HepG2 (cell line): ENCODE measurements at regions not wholly inside any gene's neighbourhood (a gene's known extent, or its start where the extent isn't known, plus 50 kb on each side); places are given as distances from the start of the nearest gene placed in this dataset.

ENCODE experiments used
- ATAC-seq: fragments of 200-7000 bp; cut with Tn5 transposase; 3 replicates; pipeline ENCODE4 v1.9.1; 2020; ENCODE audit warnings: mild to moderate bottlenecking, moderate library complexity
- BruUV-seq: library from RNA; stranded (reverse); fragments of 400-500 nt; replicated peaks from 2 replicates; lab custom pipeline; 2021; lab: Mats Ljungman, UMichigan
- CTCF ChIA-PET: fragments of 300-600 bp; formaldehyde crosslinking; extraction: SDS; loops from one replicate; lab custom pipeline; 2021; ENCODE audit warnings: low total read pairs, inconsistent platforms, low intra/inter-chr PET ratio; lab: Yijun Ruan, JAX
- POLR2A ChIA-PET: fragments of 350-600 bp; sonication (Branson Sonifier 250); formaldehyde crosslinking; loops from one replicate; lab custom pipeline; 2020; ENCODE audit warnings: antibody characterized with exemption, inconsistent platforms; lab: Yijun Ruan, JAX
- DNase-seq: peaks from one replicate; pipeline ENCODE4 v3.0.0-alpha.2; 2015; ENCODE audit warnings: low spot score
- FAIRE-seq: peaks from 3 replicates; lab custom pipeline; 2011; peaks lifted over from hg19 to GRCh38; lab: Jason Lieb, UNC
- H2AFZ ChIP-seq: one replicate; pipeline ENCODE4 v1.6.1; 2011; ENCODE audit warnings: low read length, inconsistent platforms
- H3K27ac ChIP-seq: fragments of 300-600 bp; 3 replicates; pipeline ENCODE4 v1.8.0; 2011; ENCODE audit warnings: mixed run types, mild to moderate bottlenecking, mixed read lengths, low read length, inconsistent platforms; ENCODE audit not compliant: insufficient read depth; ENCODE audit errors: extremely low read length
- H3K27me3 ChIP-seq, 2 experiments: fragments of 200-600 bp in 1 of 2; 2 replicates in 1 of 2; 3 replicates in 1 of 2; pipeline versions ENCODE4 v1.6.0 to v1.8.0; 2011; ENCODE audit warnings: low read length in 2 of 2, mild to moderate bottlenecking in 2 of 2, moderate library complexity in 2 of 2, inconsistent platforms in 1 of 2; ENCODE audit not compliant: insufficient read depth in 2 of 2, control insufficient read depth in 1 of 2
- H3K36me3 ChIP-seq, 2 experiments: fragments of 200-600 bp in 1 of 2; replicated peaks in 1 of 2; 2 replicates in 1 of 2; 3 replicates in 1 of 2; pipeline versions ENCODE4 v1.5.1 to v1.8.0; 2011; ENCODE audit warnings: low read length in 2 of 2, inconsistent platforms in 1 of 2; ENCODE audit not compliant: insufficient read depth in 2 of 2, control insufficient read depth in 1 of 2
- H3K4me1 ChIP-seq: 2 replicates; pipeline ENCODE4 v1.5.1; 2012; ENCODE audit warnings: low read length, inconsistent platforms; ENCODE audit not compliant: insufficient read depth
- H3K4me2 ChIP-seq: 2 replicates; pipeline ENCODE4 v1.6.0; 2011; ENCODE audit warnings: low read depth, low read length, inconsistent platforms
- H3K4me3 ChIP-seq, 3 experiments: fragments of 200-600 bp in 1 of 3; sonication (generic), shearing (Covaris generic) in 1 of 3; replicated peaks in 1 of 3; 2 replicates each; pipeline ENCODE4 v1.5.1; 2011 to 2016; ENCODE audit warnings: low read length in 3 of 3, inconsistent platforms in 2 of 3, low read depth in 2 of 3, mild to moderate bottlenecking in 2 of 3, control low read depth in 1 of 3, mixed read lengths in 1 of 3; ENCODE audit not compliant: insufficient read depth in 1 of 3
- H3K79me2 ChIP-seq: one replicate; pipeline ENCODE4 v1.6.1; 2011; ENCODE audit warnings: low read length, inconsistent platforms; ENCODE audit not compliant: insufficient read depth
- H3K9ac ChIP-seq: 2 replicates; pipeline ENCODE4 v1.6.0; 2011; ENCODE audit warnings: mild to moderate bottlenecking, low read depth, low read length, inconsistent platforms; ENCODE audit not compliant: insufficient read depth
- H3K9me3 ChIP-seq: 2 replicates; pipeline ENCODE4 v1.5.1; 2012; ENCODE audit warnings: mild to moderate bottlenecking, low read length
- H4K20me1 ChIP-seq: 2 replicates; pipeline ENCODE4 v1.6.0; 2011; ENCODE audit warnings: inconsistent platforms, mild to moderate bottlenecking, low read length, moderate library complexity; ENCODE audit not compliant: insufficient read depth
- EZH2 ChIP-seq: conservative IDR thresholded peaks from 2 replicates; pipeline ENCODE4 v1.6.1; 2012; ENCODE audit warnings: mild to moderate bottlenecking, low read depth, low read length, moderate library complexity
- HDAC2 ChIP-seq: sonication (generic); formaldehyde crosslinking; IDR thresholded peaks from 2 replicates; pipeline ENCODE4 v1.4.0; 2020; ENCODE audit warnings: missing genetic modification reagents
- MYNN ChIP-seq: sonication (generic); formaldehyde crosslinking; IDR thresholded peaks from 2 replicates; pipeline ENCODE4 v1.4.0; 2020; ENCODE audit warnings: mild to moderate bottlenecking, low read depth, missing genetic modification reagents
- NFATC3 ChIP-seq: sonication (generic); formaldehyde crosslinking; IDR thresholded peaks from 2 replicates; pipeline ENCODE4 v1.5.1; 2020; ENCODE audit warnings: mild to moderate bottlenecking, missing genetic modification reagents
- NFKB2 ChIP-seq: sonication (generic); formaldehyde crosslinking; IDR thresholded peaks from 2 replicates; pipeline ENCODE4 v1.4.0; 2020; ENCODE audit warnings: missing genetic modification reagents, borderline replicate concordance
- SATB2 ChIP-seq: sonication (generic); formaldehyde crosslinking; IDR thresholded peaks from 2 replicates; pipeline ENCODE4 v1.5.0; 2020; ENCODE audit warnings: missing genetic modification reagents
- SNRNP70 ChIP-seq: fragments of 200-400 bp; formaldehyde crosslinking; IDR thresholded peaks from 2 replicates; pipeline ENCODE4 v1.6.1; 2017; ENCODE audit warnings: mild to moderate bottlenecking, low read depth, low read length, moderate library complexity
- SRSF9 ChIP-seq: fragments of 200-400 bp; formaldehyde crosslinking; IDR thresholded peaks from 2 replicates; pipeline ENCODE4 v1.6.1; 2018; ENCODE audit warnings: borderline replicate concordance, mild to moderate bottlenecking, low read depth, low read length; ENCODE audit not compliant: insufficient read depth, poor library complexity, severe bottlenecking
- THAP11 ChIP-seq: IDR thresholded peaks from 2 replicates; pipeline ENCODE4 v1.6.1; 2016; ENCODE audit warnings: missing biosample characterization, missing genetic modification reagents
- ZBTB25 ChIP-seq: IDR thresholded peaks from 2 replicates; pipeline ENCODE4 v1.6.1; 2018; ENCODE audit warnings: missing genetic modification reagents
- ZFX ChIP-seq: sonication (generic); formaldehyde crosslinking; IDR thresholded peaks from 2 replicates; pipeline ENCODE4 v1.4.0; 2020; ENCODE audit warnings: mild to moderate bottlenecking, low read depth, missing genetic modification reagents, moderate library complexity
- ZNF234 ChIP-seq: sonication (generic); formaldehyde crosslinking; conservative IDR thresholded peaks from 2 replicates; pipeline ENCODE4 v1.5.1; 2020; ENCODE audit warnings: mild to moderate bottlenecking, missing genetic modification reagents
- ZNF431 ChIP-seq: sonication (generic); formaldehyde crosslinking; IDR thresholded peaks from 2 replicates; pipeline ENCODE4 v1.9.0; 2022; ENCODE audit warnings: missing genetic modification reagents, low read depth, mild to moderate bottlenecking, borderline replicate concordance
- ZNF44 ChIP-seq: sonication (generic); formaldehyde crosslinking; IDR thresholded peaks from 2 replicates; pipeline ENCODE4 v1.5.1; 2020; ENCODE audit warnings: mild to moderate bottlenecking, missing genetic modification reagents
- ZNF577 ChIP-seq: sonication (generic); formaldehyde crosslinking; IDR thresholded peaks from 2 replicates; pipeline ENCODE4 v1.4.0; 2020; ENCODE audit warnings: mild to moderate bottlenecking, low read depth, missing genetic modification reagents, borderline replicate concordance
- ZNF713 ChIP-seq: sonication (generic); formaldehyde crosslinking; IDR thresholded peaks from 2 replicates; pipeline ENCODE4 v1.4.0; 2020; ENCODE audit warnings: mild to moderate bottlenecking, missing genetic modification reagents
- in situ Hi-C: cut with HindIII; loops from 2 replicates; pipeline ENCODE4 v1.10.0; 2017; ENCODE audit warnings: low pct_unique_long_range_greater_than_20kb; ENCODE audit not compliant: extremely low pct_ligation_motif_present
- intact Hi-C: fragments of 100-400 bp; cut with micrococcal nuclease; formaldehyde crosslinking; loops from one replicate; pipeline ENCODE4 v1.10.0; 2022; ENCODE audit not compliant: unreplicated experiment
- TF ChIP-seq, protein P1 (sequence below): sonication (generic); formaldehyde crosslinking; IDR thresholded peaks from 2 replicates; pipeline ENCODE4 v1.4.0; 2020; ENCODE audit warnings: mild to moderate bottlenecking, missing genetic modification reagents

- H3K27me3 ChIP-seq: no peaks in the 10 kb centered on the region
- H3K4me2 ChIP-seq: no peak overlapping the region
- POLR2A ChIA-PET: no interaction called here
- no peaks in the 10 kb centered on the region; a peak in 1 of 5 replicates for H3K36me3 ChIP-seq
- no peak overlapping the region for H3K27ac ChIP-seq
- DNase-seq (no peak), ATAC-seq (no peak), FAIRE-seq (no peak)
- intact Hi-C loops (no loop called here), in situ Hi-C loops (no loop called here)
- no peak overlapping the region for H2AFZ ChIP-seq
- H3K9me3 ChIP-seq: no peaks in the 10 kb centered on the region
- no peaks in the 10 kb centered on the region for H3K79me2 ChIP-seq
- CTCF ChIA-PET: no interaction called here
- H3K4me1 ChIP-seq: no peaks in the 10 kb centered on the region
- no peak overlapping the region for H3K4me3 ChIP-seq
- TF ChIP-seq SATB2 (CRISPR knock-in tag) (no peak), ZBTB25 (CRISPR knock-in tag) (no peak), ZNF44 (CRISPR knock-in tag) (no peak), MYNN (CRISPR knock-in tag) (no peak), SRSF9 (no peak), ZNF234 (CRISPR knock-in tag) (no peak), ZNF713 (CRISPR knock-in tag) (no peak), SNRNP70 (no peak), EZH2 (no peak), ZNF577 (CRISPR knock-in tag) (no peak), NFKB2 (no peak), ZFX (CRISPR knock-in tag) (no peak), NFATC3 (no peak), THAP11 (CRISPR knock-in tag) (no peak), ZNF431 (CRISPR knock-in tag) (no peak), HDAC2 (CRISPR knock-in tag) (no peak)
- TF ChIP-seq, protein P1, sequence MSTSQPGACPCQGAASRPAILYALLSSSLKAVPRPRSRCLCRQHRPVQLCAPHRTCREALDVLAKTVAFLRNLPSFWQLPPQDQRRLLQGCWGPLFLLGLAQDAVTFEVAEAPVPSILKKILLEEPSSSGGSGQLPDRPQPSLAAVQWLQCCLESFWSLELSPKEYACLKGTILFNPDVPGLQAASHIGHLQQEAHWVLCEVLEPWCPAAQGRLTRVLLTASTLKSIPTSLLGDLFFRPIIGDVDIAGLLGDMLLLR (CRISPR knock-in tag): no peak
- H4K20me1 ChIP-seq: no peaks in the 10 kb centered on the region
- BruUV-seq: no TSS peak
- no peak overlapping the region for H3K9ac ChIP-seq
Observed at GRCh38 chr13:50566646-50567045, 276.8 kb downstream of the DLEU7 start.
